Gastroesophageal sphincter (tissue), 4 donors: ENCODE measurements at regions not wholly inside any gene's neighbourhood (a gene's known extent, or its start where the extent isn't known, plus 50 kb on each side); places are given as distances from the start of the nearest gene placed in this dataset.

Source experiments
- ATAC-seq: fragments of 150-250 bp; one replicate; pipeline ENCODE4 v1.9.1; 2016; ENCODE audit warnings: mild to moderate bottlenecking, moderate library complexity
- H3K27ac ChIP-seq, 4 donors: fragments of 200-600 bp; sonication (generic) in 3 of 4; 1 replicate in 3 of 4; 2 replicates in 1 of 4; pipeline ENCODE4 v1.5.1; 2016 to 2019
- H3K27me3 ChIP-seq: fragments of 200-600 bp; sonication (generic); one replicate; pipeline ENCODE4 v1.5.1; 2019
- H3K36me3 ChIP-seq, 2 donors: fragments of 200-600 bp; sonication (generic); one replicate each; pipeline ENCODE4 v1.5.1; 2019; ENCODE audit warnings: control low read depth in 1 of 2
- H3K4me1 ChIP-seq, 3 donors: fragments of 200-600 bp; sonication (generic); 1 replicate in 2 of 3; 2 replicates in 1 of 3; pipeline ENCODE4 v1.5.1; 2016 to 2019; ENCODE audit warnings: control low read depth in 2 of 3
- H3K4me3 ChIP-seq, 2 donors: fragments of 200-600 bp; sonication (generic); one replicate each; pipeline ENCODE4 v1.5.1; 2019; ENCODE audit warnings: mild to moderate bottlenecking in 1 of 2, moderate library complexity in 1 of 2
- H3K9me3 ChIP-seq, 3 donors: fragments of 200-600 bp; sonication (generic); one replicate each; pipeline ENCODE4 v1.5.1; 2017 to 2019; ENCODE audit warnings: control low read depth in 2 of 3
- CTCF ChIP-seq, 4 experiments: fragments of 200-600 bp in 2 of 4; fragments of 450-650 bp in 2 of 4; sonication (generic) in 1 of 4; IDR thresholded peaks; one replicate each; pipeline ENCODE4 v1.5.1; 2017 to 2019; ENCODE audit warnings: antibody characterized with exemption in 4 of 4, mild to moderate bottlenecking in 2 of 4, moderate library complexity in 2 of 4
- EP300 ChIP-seq: sonication (generic); formaldehyde crosslinking; IDR thresholded peaks from one replicate; pipeline ENCODE4 v1.6.1; 2017; ENCODE audit warnings: antibody characterized with exemption, mild to moderate bottlenecking
- POLR2A ChIP-seq, 2 donors: fragments of 450-650 bp; IDR thresholded peaks; one replicate each; pipeline ENCODE4 v1.6.1; 2017; ENCODE audit warnings: antibody characterized with exemption in 2 of 2, mild to moderate bottlenecking in 2 of 2, moderate library complexity in 1 of 2
- POLR2AphosphoS5 ChIP-seq: sonication (generic); formaldehyde crosslinking; IDR thresholded peaks from one replicate; pipeline ENCODE4 v1.6.1; 2017; ENCODE audit warnings: antibody characterized with exemption
- WGBS, 2 donors: methylation state at CpG; one replicate each; pipeline ENCODE4 v1.1.5; 2018; ENCODE audit warnings: low coverage in 1 of 2; 5-methylcytosine and 5-hydroxymethylcytosine counted together

GRCh38 chr17:63317166-63317840, 128.8 kb downstream of the CYB561 start:
- Histone ChIP-seq H3K27ac (no peak overlapping the region), H3K4me3 (no peak overlapping the region), H3K36me3 (peaks cover 0 to 45% of the 10 kb centered on the region in 2 donors), H3K9me3 (no peaks in the 10 kb centered on the region), H3K27me3 (no peaks in the 10 kb centered on the region), H3K4me1 (peaks cover 0 to 6% (median 0%) of the 10 kb centered on the region in 3 donors)
- no peak for ATAC-seq
- TF ChIP-seq POLR2AphosphoS5 (no peak), CTCF (IDR thresholded peaks at IDR 0.05) (no peak), POLR2A (IDR thresholded peaks at IDR 0.05) (no peak)
- 40 to 59% methylated on average over 1 to 2 of the region's 2 CpGs for WGBS, 2 donors

- TF ChIP-seq CTCF (IDR thresholded peaks at IDR 0.05) (no peak), EP300 (no peak), POLR2A (IDR thresholded peaks at IDR 0.05) (no peak), POLR2AphosphoS5 (no peak)
- Histone ChIP-seq H3K9me3 (no peaks in the 10 kb centered on the region), H3K4me1 (peaks cover 0 to 25% (median 0%) of the 10 kb centered on the region in 3 donors), H3K27me3 (no peaks in the 10 kb centered on the region), H3K27ac (no peak overlapping the region), H3K4me3 (no peak overlapping the region), H3K36me3 (peaks cover 0 to 7% of the 10 kb centered on the region in 2 donors)
- 43 to 51% methylated on average over 4 of the region's 4 CpGs for WGBS, 2 donors
- ATAC-seq = no peak
These were observed 120.3 kb downstream of the CYB561 start for GRCh38 chr17:63325808-63326207.

- no peaks in the 10 kb centered on the region for H3K27me3 ChIP-seq
These were observed 116.2 kb downstream of the CYB561 start for GRCh38 chr17:63329876-63330275.

GRCh38 chr17:63331301-63332061, 114.6 kb downstream of the CYB561 start:
- H3K36me3 ChIP-seq = no peaks in the 10 kb centered on the region
- TF ChIP-seq POLR2A (IDR thresholded peaks at IDR 0.05) (no peak), POLR2AphosphoS5 (no peak), EP300 (no peak), CTCF (IDR thresholded peaks at IDR 0.05) (no peak)
- ATAC-seq = no peak
- H3K4me1 ChIP-seq = peaks cover 0 to 25% (median 3%) of the 10 kb centered on the region in 3 donors
- H3K27me3 ChIP-seq = no peaks in the 10 kb centered on the region
- 46 to 61% methylated on average over 8 of the region's 8 CpGs for whole genome bisulfite sequencing, 2 donors
- H3K27ac ChIP-seq = no peak overlapping the region
- H3K9me3 ChIP-seq = no peaks in the 10 kb centered on the region
- H3K4me3 ChIP-seq = no peak overlapping the region

More at GRCh38 chr17:63329876-63330275, 116.2 kb downstream of the CYB561 start:
- Histone ChIP-seq H3K9me3 (no peaks in the 10 kb centered on the region), H3K4me3 (no peak overlapping the region), H3K36me3 (no peaks in the 10 kb centered on the region), H3K27ac (no peak overlapping the region), H3K4me1 (peaks cover 0 to 20% (median 0%) of the 10 kb centered on the region in 3 donors)
- no peak for TF ChIP-seq POLR2A (IDR thresholded peaks at IDR 0.05)
- no peak for TF ChIP-seq CTCF (IDR thresholded peaks at IDR 0.05)
- TF ChIP-seq POLR2AphosphoS5 = no peak
- TF ChIP-seq EP300 = no peak
- no peak for ATAC-seq

- Histone ChIP-seq H3K9me3 (no peaks in the 10 kb centered on the region), H3K4me1 (peaks cover 0 to 30% (median 3%) of the 10 kb centered on the region in 3 donors)
- WGBS, 2 donors = no CpG with 5 or more reads among the region's 2 CpGs
These were observed 113.8 kb downstream of the CYB561 start for GRCh38 chr17:63332286-63332685.

More at GRCh38 chr17:63332286-63332685, 113.8 kb downstream of the CYB561 start:
- no peak for TF ChIP-seq CTCF (IDR thresholded peaks at IDR 0.05)
- no peak for TF ChIP-seq EP300
- TF ChIP-seq POLR2A (IDR thresholded peaks at IDR 0.05) = no peak
- TF ChIP-seq POLR2AphosphoS5 = no peak
- no peak for ATAC-seq
- Histone ChIP-seq H3K36me3 (no peaks in the 10 kb centered on the region), H3K4me3 (no peak overlapping the region), H3K27me3 (no peaks in the 10 kb centered on the region), H3K27ac (no peak overlapping the region)
